OCI-LY7 (cell line): ENCODE measurements at regions not wholly inside any gene's neighbourhood (a gene's known extent, or its start where the extent isn't known, plus 50 kb on each side); places are given as distances from the start of the nearest gene placed in this dataset.

Source experiments
- BruUV-seq: library from RNA; stranded (reverse); fragments of 400-500 nt; replicated peaks from 2 replicates; lab custom pipeline; 2021; lab: Mats Ljungman, UMichigan
- CTCF ChIA-PET: fragments of 300-600 bp; sonication (Branson Sonifier 250); formaldehyde crosslinking; loops from one replicate; lab custom pipeline; 2022; ENCODE audit warnings: antibody characterized with exemption; ENCODE audit not compliant: unreplicated experiment; lab: Charles Lee
- POLR2A ChIA-PET: fragments of 300-600 bp; sonication (Branson Sonifier 250); formaldehyde crosslinking; loops from one replicate; lab custom pipeline; 2022; ENCODE audit warnings: antibody characterized with exemption; lab: Charles Lee
- DNase-seq: peaks from one replicate; pipeline ENCODE4 v3.0.0-alpha.2; 2015; ENCODE audit warnings: low spot score
- H2AFZ ChIP-seq: fragments of 200-600 bp; sonication (generic), shearing (Covaris generic); 2 replicates; pipeline ENCODE4 v1.6.1; 2014; ENCODE audit warnings: mild to moderate bottlenecking, antibody characterized with exemption, low read length, moderate library complexity
- H3K27ac ChIP-seq: fragments of 200-600 bp; sonication (generic); 2 replicates; pipeline ENCODE4 v1.5.1; 2014; ENCODE audit warnings: mixed run types, low read depth, mild to moderate bottlenecking, moderate library complexity, low read length, inconsistent platforms; ENCODE audit not compliant: poor library complexity, severe bottlenecking
- H3K36me3 ChIP-seq: fragments of 200-600 bp; sonication (generic); 2 replicates; pipeline ENCODE4 v1.6.1; 2014; ENCODE audit warnings: mild to moderate bottlenecking, antibody characterized with exemption, low read length, moderate library complexity, mixed read lengths; ENCODE audit not compliant: insufficient read depth
- H3K4me1 ChIP-seq: fragments of 200-600 bp; sonication (generic); 2 replicates; pipeline ENCODE4 v1.5.1; 2014; ENCODE audit warnings: mild to moderate bottlenecking, low read length; ENCODE audit not compliant: insufficient read depth, poor library complexity, severe bottlenecking
- H3K4me2 ChIP-seq: fragments of 200-600 bp; sonication (generic); 2 replicates; pipeline ENCODE4 v1.6.1; 2014; ENCODE audit warnings: mild to moderate bottlenecking, low read length
- H3K4me3 ChIP-seq: fragments of 200-600 bp; sonication (generic); 2 replicates; pipeline ENCODE4 v1.5.1; 2014; ENCODE audit warnings: mild to moderate bottlenecking, low read depth, low read length; ENCODE audit not compliant: poor library complexity, severe bottlenecking
- H3K79me2 ChIP-seq: fragments of 200-600 bp; sonication (generic); 2 replicates; pipeline ENCODE4 v1.6.1; 2016; ENCODE audit warnings: low read depth, mild to moderate bottlenecking, low read length, moderate library complexity, mixed read lengths; ENCODE audit not compliant: insufficient read depth
- H3K9me2 ChIP-seq: fragments of 200-600 bp; sonication (generic); 2 replicates; pipeline ENCODE4 v1.6.1; 2016; ENCODE audit warnings: mild to moderate bottlenecking, low read length, mixed read lengths; ENCODE audit not compliant: insufficient read depth
- H3K9me3 ChIP-seq: fragments of 200-600 bp; sonication (generic); 2 replicates; pipeline ENCODE4 v1.6.1; 2014; ENCODE audit warnings: mild to moderate bottlenecking, mixed run types, low read length, mixed read lengths
- H4K20me1 ChIP-seq: fragments of 200-600 bp; sonication (generic); 2 replicates; pipeline ENCODE4 v1.6.1; 2014; ENCODE audit warnings: mild to moderate bottlenecking, antibody characterized with exemption, low read length, moderate library complexity, mixed read lengths; ENCODE audit not compliant: insufficient read depth
- CTCF ChIP-seq: fragments of 200-600 bp; sonication (generic); conservative IDR thresholded peaks from 2 replicates; pipeline ENCODE4 v1.5.1; 2014; ENCODE audit warnings: mild to moderate bottlenecking, antibody characterized with exemption, low read length, moderate library complexity, mixed read lengths
- EZH2phosphoT487 ChIP-seq: fragments of 200-600 bp; sonication (generic); IDR thresholded peaks from 2 replicates; pipeline ENCODE4 v1.6.1; 2018; ENCODE audit warnings: low read depth, borderline replicate concordance, mild to moderate bottlenecking, mixed run types, antibody characterized with exemption, low read length, moderate library complexity, mixed read lengths
- intact Hi-C: fragments of 100-400 bp; cut with micrococcal nuclease; formaldehyde crosslinking; loops from one replicate; pipeline ENCODE4 v1.10.0; 2022; ENCODE audit not compliant: unreplicated experiment

- no TSS peak for BruUV-seq
- intact Hi-C loops: no loop called here
- H3K4me2 ChIP-seq: no peak overlapping the region
- no peak overlapping the region for H3K4me3 ChIP-seq
- no peaks in the 10 kb centered on the region for H3K36me3 ChIP-seq
- H3K27ac ChIP-seq: no peak overlapping the region
- CTCF ChIA-PET: no interaction called here
- no peaks in the 10 kb centered on the region for H3K9me2 ChIP-seq
- peak; percentile 16 for DNase-seq
- no peaks in the 10 kb centered on the region for H3K4me1 ChIP-seq
- POLR2A ChIA-PET: no interaction called here
- no peaks in the 10 kb centered on the region for H4K20me1 ChIP-seq
- TF ChIP-seq CTCF (peak; percentile 79), EZH2phosphoT487 (no peak)
- H3K79me2 ChIP-seq: no peaks in the 10 kb centered on the region
- no peak overlapping the region for H2AFZ ChIP-seq
- H3K9me3 ChIP-seq: no peaks in the 10 kb centered on the region
These were observed 354.4 kb upstream of the DACH1 start for GRCh38 chr13:72221276-72221962.

- no peaks in the 10 kb centered on the region for H3K9me3 ChIP-seq
- H3K4me3 ChIP-seq: no peak overlapping the region
- ChIA-PET CTCF (no interaction called here), POLR2A (interaction anchor here (0.8 kb wide), 1 partner anchor 14 kb away, joined by 3 read pairs; no protein-coding TSS in a partner anchor)
- H3K36me3 ChIP-seq: no peaks in the 10 kb centered on the region
- BruUV-seq: no TSS peak
- H2AFZ ChIP-seq: no peak overlapping the region
- H3K79me2 ChIP-seq: no peaks in the 10 kb centered on the region
- H3K9me2 ChIP-seq: no peaks in the 10 kb centered on the region
- no peak for DNase-seq
- intact Hi-C loops: no loop called here
- no peak overlapping the region for H3K27ac ChIP-seq
- H3K4me1 ChIP-seq: no peaks in the 10 kb centered on the region
- no peak overlapping the region for H3K4me2 ChIP-seq
- no peaks in the 10 kb centered on the region for H4K20me1 ChIP-seq
- TF ChIP-seq EZH2phosphoT487: no peak
- TF ChIP-seq CTCF: no peak
These were observed 352.0 kb upstream of the DACH1 start for GRCh38 chr13:72218966-72219365.

- ChIA-PET POLR2A (no interaction called here), CTCF (no interaction called here)
- Histone ChIP-seq H3K79me2 (no peaks in the 10 kb centered on the region), H3K4me3 (no peak overlapping the region), H2AFZ (no peak overlapping the region), H3K27ac (no peak overlapping the region), H3K9me3 (no peaks in the 10 kb centered on the region), H3K9me2 (no peaks in the 10 kb centered on the region), H3K4me1 (no peaks in the 10 kb centered on the region), H3K36me3 (no peaks in the 10 kb centered on the region), H4K20me1 (no peaks in the 10 kb centered on the region), H3K4me2 (no peak overlapping the region)
- BruUV-seq: no TSS peak
- TF ChIP-seq EZH2phosphoT487 (no peak), CTCF (no peak)
- no peak for DNase-seq
- intact Hi-C loops: no loop called here
These were observed 350.1 kb upstream of the DACH1 start for GRCh38 chr13:72217142-72217541.
